ENCODE measurements at regions not wholly inside any gene's neighbourhood (a gene's known extent, or its start where the extent isn't known, plus 50 kb on each side); places are given as distances from the start of the nearest gene placed in this dataset.

DNA sequence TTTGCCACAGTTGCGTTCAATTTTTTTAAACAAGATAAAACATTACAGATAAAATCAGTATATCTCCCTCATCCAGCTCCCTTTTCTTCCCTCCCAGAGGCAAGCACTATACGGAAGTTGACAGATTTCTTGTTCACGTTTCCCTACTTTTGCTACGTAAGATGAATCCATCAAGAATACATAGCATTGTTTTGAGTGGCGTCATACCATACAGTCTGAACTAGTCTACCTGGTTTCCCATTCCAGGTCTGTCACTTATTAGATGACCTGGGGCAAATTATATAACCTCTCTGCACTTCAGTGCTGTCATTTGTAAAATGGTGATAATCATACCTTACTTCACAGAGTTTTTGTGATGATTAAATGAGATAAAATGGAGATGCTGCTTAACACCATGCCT lies 184.3 kb upstream of the SOX4 start:
- ChIA-PET RAD21 (ENCODE audit: low non-redundant PET in 1 of 2, low total read pairs in 2 of 2, uncharacterized antibody in 2 of 2, unreplicated experiment in 2 of 2) (no interaction called here), POLR2A (no interaction called here), CTCF (no interaction called here)
- Histone ChIP-seq H3K27ac (ENCODE audit: low read depth, low read length) (no peak overlapping the region), H3K4me3 (replicated peaks in 1 of 2; ENCODE audit: low read depth in 1 of 2, low read length in 2 of 2) (no peak overlapping the region), H3K27me3 (ENCODE audit: insufficient read depth, low read length) (no peaks in the 10 kb centered on the region), H3K9ac (ENCODE audit: low read length) (no peak overlapping the region), H3K9me3 (ENCODE audit: control insufficient read depth in 1 of 2, insufficient read depth in 1 of 2, low read depth in 1 of 2, low read length in 2 of 2) (no peaks in the 10 kb centered on the region), H3K4me2 (ENCODE audit: low read length) (no peak overlapping the region), H3K79me2 (ENCODE audit: insufficient read depth, low read length) (no peaks in the 10 kb centered on the region), H3K36me3 (ENCODE audit: control insufficient read depth in 1 of 2, insufficient read depth in 2 of 2, low read length in 2 of 2) (no peaks in the 10 kb centered on the region), H2AFZ (ENCODE audit: low read depth, low read length, poor library complexity, severe bottlenecking) (no peak overlapping the region), H3K4me1 (ENCODE audit: control insufficient read depth in 1 of 2, insufficient read depth in 2 of 2, low read length in 2 of 2) (no peaks in the 10 kb centered on the region), H3K9me2 (ENCODE audit: insufficient read depth) (no peaks in the 10 kb centered on the region), H4K20me1 (ENCODE audit: insufficient read depth) (no peaks in the 10 kb centered on the region)
- ATAC-seq (no peak), DNase-seq (ENCODE audit: low read depth, low spot score) (no peak)
- intact Hi-C loops (cut with micrococcal nuclease), result no loop called here
- no TSS peak for BruUV-seq (replicated peaks)
- no peak for TF ChIP-seq CTCF (IDR thresholded peaks at IDR 0.05 in 2 of 3, conservative IDR thresholded peaks at IDR 0.05 in 1 of 3; ENCODE audit: borderline replicate concordance in 1 of 3, insufficient read depth in 1 of 3, low read depth in 2 of 3, low read length in 2 of 3)
- TF ChIP-seq YY1 (IDR thresholded peaks at IDR 0.05; ENCODE audit: extremely low read depth, insufficient replicate concordance, low read depth, low read length), result no peak
- no peak for TF ChIP-seq TCF7L2 (IDR thresholded peaks at IDR 0.05; ENCODE audit: borderline replicate concordance, extremely low read depth, insufficient read depth, insufficient read length)
- TF ChIP-seq EZH2phosphoT487 (IDR thresholded peaks at IDR 0.05; ENCODE audit: borderline replicate concordance), result no peak
- TF ChIP-seq SP1 (IDR thresholded peaks at IDR 0.05; ENCODE audit: low read depth), result no peak
- TF ChIP-seq EGR1 (IDR thresholded peaks at IDR 0.05; ENCODE audit: low read depth), result no peak
- TF ChIP-seq EZH2 (IDR thresholded peaks at IDR 0.05), result no peak
- TF ChIP-seq POLR2AphosphoS5 (IDR thresholded peaks at IDR 0.05; ENCODE audit: low read depth, low read length), result no peak
- TF ChIP-seq ZBTB33 (IDR thresholded peaks at IDR 0.05; ENCODE audit: extremely low read depth, insufficient replicate concordance, low read length), result no peak
- TF ChIP-seq ELF1 (IDR thresholded peaks at IDR 0.05; ENCODE audit: borderline replicate concordance, low read depth), result no peak
- no peak for TF ChIP-seq RAD21 (IDR thresholded peaks at IDR 0.05; ENCODE audit: low read depth)
- no peak for TF ChIP-seq SRF (IDR thresholded peaks at IDR 0.05; ENCODE audit: low read depth)
- TF ChIP-seq MAX (IDR thresholded peaks at IDR 0.05), result no peak
- no peak for TF ChIP-seq ATF3 (IDR thresholded peaks at IDR 0.05)
- no peak for TF ChIP-seq SIN3A (IDR thresholded peaks at IDR 0.05; ENCODE audit: low read depth)
- TF ChIP-seq CEBPB (IDR thresholded peaks at IDR 0.05; ENCODE audit: low read depth), result no peak
- TF ChIP-seq FOSL1 (IDR thresholded peaks at IDR 0.05; ENCODE audit: low read depth), result no peak
- no peak for TF ChIP-seq ZNF274 (IDR thresholded peaks at IDR 0.05; ENCODE audit: low read depth, low read length)
- TF ChIP-seq CBX3 (IDR thresholded peaks at IDR 0.05; ENCODE audit: low read depth), result no peak
- no peak for TF ChIP-seq REST (IDR thresholded peaks at IDR 0.05; ENCODE audit: low read depth)

All from HCT116 (cell line).